Right atrium auricular region (tissue), 2 donors: ENCODE measurements at regions not wholly inside any gene's neighbourhood (a gene's known extent, or its start where the extent isn't known, plus 50 kb on each side); places are given as distances from the start of the nearest gene placed in this dataset.

Experiments
- DNase-seq: peaks from one replicate; pipeline ENCODE4 v3.0.0-alpha.2; 2019; ENCODE audit warnings: low spot score
- H3K27ac ChIP-seq, 2 donors: fragments of 200-600 bp; sonication (generic); 1 replicate in 1 of 2; 2 replicates in 1 of 2; pipeline ENCODE4 v1.5.1; 2016 to 2019
- H3K27me3 ChIP-seq, 2 donors: fragments of 200-600 bp; sonication (generic); one replicate each; pipeline versions ENCODE4 v1.5.1 to v1.6.0; 2017 to 2019
- H3K36me3 ChIP-seq: fragments of 200-600 bp; sonication (generic); one replicate; pipeline ENCODE4 v1.5.1; 2016
- H3K4me1 ChIP-seq, 2 donors: fragments of 200-600 bp; sonication (generic); one replicate each; pipeline versions ENCODE4 v1.5.1 to v1.6.0; 2017 to 2019
- H3K4me3 ChIP-seq, 2 donors: fragments of 200-600 bp; sonication (generic); 1 replicate in 1 of 2; 2 replicates in 1 of 2; pipeline ENCODE4 v1.5.1; 2017 to 2019; ENCODE audit warnings: mild to moderate bottlenecking in 1 of 2, moderate library complexity in 1 of 2
- H3K9me3 ChIP-seq, 2 donors: fragments of 200-600 bp; sonication (generic); one replicate each; pipeline ENCODE4 v1.5.1; 2019
- TF ChIP-seq, protein P1 (sequence below), 2 donors: fragments of 200-600 bp; sonication (generic); IDR thresholded peaks; one replicate each; pipeline ENCODE4 v1.5.1; 2019; ENCODE audit warnings: antibody characterized with exemption in 2 of 2

DNA sequence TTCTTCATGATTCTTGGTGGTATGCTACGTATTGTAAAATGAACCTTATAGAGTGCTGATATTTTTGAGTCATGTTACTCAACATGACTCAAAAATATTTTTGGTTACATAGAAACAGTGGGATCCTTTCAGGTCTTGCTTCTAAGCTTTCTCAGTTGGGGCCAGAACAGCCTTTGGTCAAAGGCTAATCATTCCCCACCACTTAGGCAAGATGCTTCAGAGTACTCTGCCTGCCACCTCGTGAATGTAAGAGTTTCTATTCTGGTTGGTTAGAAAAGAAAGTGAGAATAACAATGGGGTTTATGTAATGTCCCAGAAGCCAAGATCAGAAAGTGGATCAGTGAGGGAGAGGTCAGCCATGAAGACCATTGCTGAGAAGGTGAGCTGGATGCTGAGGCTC lies 327.8 kb downstream of the TCERG1L start:
- H3K27ac ChIP-seq: no peak overlapping the region
- no peaks in the 10 kb centered on the region for H3K27me3 ChIP-seq
- no peak for DNase-seq
- peaks cover 0 to 10% of the 10 kb centered on the region in 2 donors for H3K9me3 ChIP-seq
- no peaks in the 10 kb centered on the region for H3K4me1 ChIP-seq
- H3K4me3 ChIP-seq: no peak overlapping the region
- TF ChIP-seq, protein P1, sequence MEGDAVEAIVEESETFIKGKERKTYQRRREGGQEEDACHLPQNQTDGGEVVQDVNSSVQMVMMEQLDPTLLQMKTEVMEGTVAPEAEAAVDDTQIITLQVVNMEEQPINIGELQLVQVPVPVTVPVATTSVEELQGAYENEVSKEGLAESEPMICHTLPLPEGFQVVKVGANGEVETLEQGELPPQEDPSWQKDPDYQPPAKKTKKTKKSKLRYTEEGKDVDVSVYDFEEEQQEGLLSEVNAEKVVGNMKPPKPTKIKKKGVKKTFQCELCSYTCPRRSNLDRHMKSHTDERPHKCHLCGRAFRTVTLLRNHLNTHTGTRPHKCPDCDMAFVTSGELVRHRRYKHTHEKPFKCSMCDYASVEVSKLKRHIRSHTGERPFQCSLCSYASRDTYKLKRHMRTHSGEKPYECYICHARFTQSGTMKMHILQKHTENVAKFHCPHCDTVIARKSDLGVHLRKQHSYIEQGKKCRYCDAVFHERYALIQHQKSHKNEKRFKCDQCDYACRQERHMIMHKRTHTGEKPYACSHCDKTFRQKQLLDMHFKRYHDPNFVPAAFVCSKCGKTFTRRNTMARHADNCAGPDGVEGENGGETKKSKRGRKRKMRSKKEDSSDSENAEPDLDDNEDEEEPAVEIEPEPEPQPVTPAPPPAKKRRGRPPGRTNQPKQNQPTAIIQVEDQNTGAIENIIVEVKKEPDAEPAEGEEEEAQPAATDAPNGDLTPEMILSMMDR (IDR thresholded peaks at IDR 0.05): no peak
- no peaks in the 10 kb centered on the region for H3K36me3 ChIP-seq

DNA sequence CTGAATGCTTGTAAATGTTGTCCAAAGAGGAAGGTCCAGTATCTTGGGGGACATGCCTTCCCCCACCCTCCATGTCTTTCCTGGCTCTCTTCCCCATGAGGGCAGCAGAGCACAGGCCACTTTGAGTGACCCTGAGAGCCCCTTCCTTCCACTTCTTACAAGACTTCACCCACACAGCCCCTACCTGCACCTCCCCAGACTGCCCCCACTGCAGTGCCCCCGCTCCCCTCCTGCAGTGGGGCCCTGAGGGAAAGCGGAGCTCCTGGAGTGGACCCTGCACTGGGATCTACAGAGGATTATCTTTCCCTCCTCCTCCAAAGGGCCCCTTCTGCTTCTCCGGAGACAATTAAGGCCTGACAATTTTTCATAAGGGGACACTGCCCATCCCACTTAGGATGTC lies 326.8 kb downstream of the TCERG1L start:
- Histone ChIP-seq H3K36me3 (no peaks in the 10 kb centered on the region), H3K4me1 (no peaks in the 10 kb centered on the region), H3K27ac (no peak overlapping the region), H3K4me3 (no peak overlapping the region), H3K9me3 (peaks cover 0 to 10% of the 10 kb centered on the region in 2 donors), H3K27me3 (no peaks in the 10 kb centered on the region)
- no peak for DNase-seq
- TF ChIP-seq, protein P1 (IDR thresholded peaks at IDR 0.05): no peak

DNA sequence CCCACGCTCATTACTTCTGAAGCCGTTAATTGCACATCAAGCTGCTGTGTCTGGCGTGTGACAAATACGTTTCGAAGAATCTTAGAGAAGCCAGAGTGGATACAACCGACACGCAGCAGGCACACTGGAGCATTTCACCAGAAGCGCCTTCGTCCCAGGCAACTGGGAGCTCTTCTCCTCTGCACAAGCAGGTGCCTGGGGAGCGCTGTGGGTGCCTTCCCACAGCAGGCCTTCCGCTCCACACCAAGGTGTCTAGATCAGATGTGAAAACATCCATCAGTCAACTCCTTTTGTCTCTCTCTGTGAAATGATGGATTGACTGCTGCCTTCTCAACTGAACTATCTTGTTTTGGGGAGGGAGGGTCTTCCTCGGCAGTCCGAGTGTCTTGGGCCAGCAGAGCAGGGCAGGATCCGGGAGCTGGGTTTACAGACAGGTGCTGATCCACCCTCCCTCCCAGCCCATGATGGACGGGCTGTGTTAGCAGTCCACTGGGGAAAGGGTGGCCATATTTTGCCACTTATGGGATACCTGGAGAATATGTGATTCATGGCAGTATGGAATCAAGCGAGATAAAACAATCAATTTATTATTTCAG lies 326.3 kb downstream of the TCERG1L start:
- H3K4me3 ChIP-seq: no peak overlapping the region
- H3K36me3 ChIP-seq: no peaks in the 10 kb centered on the region
- no peak overlapping the region for H3K27ac ChIP-seq
- no peaks in the 10 kb centered on the region for H3K4me1 ChIP-seq
- peak; percentile 47 for DNase-seq
- TF ChIP-seq, protein P1 (IDR thresholded peaks at IDR 0.05): no peak
- peaks cover 0 to 10% of the 10 kb centered on the region in 2 donors for H3K9me3 ChIP-seq
- no peaks in the 10 kb centered on the region for H3K27me3 ChIP-seq

DNA sequence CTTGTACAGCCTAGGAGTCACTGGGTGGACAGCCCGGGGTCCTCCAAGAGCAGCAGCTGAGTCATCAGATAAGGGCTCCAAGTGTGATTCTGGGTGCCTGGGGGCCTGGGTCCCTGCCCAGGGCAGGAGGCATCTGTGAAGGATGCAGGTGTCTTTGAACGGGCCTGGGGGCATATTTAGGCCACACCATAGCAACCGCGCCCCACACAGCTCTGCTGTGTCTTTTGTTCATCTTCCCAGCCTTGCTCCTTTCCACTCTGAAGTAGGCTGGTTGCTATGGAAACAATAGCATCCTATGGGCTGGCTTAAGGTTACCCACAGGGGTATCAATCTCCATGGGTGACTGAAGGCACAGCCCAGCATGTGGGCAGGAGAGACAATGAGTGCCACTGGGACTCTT lies 324.7 kb downstream of the TCERG1L start:
- Histone ChIP-seq H3K4me1 (no peaks in the 10 kb centered on the region), H3K27me3 (no peaks in the 10 kb centered on the region), H3K27ac (no peak overlapping the region), H3K9me3 (peaks cover 0 to 10% of the 10 kb centered on the region in 2 donors), H3K4me3 (no peak overlapping the region), H3K36me3 (no peaks in the 10 kb centered on the region)
- DNase-seq: no peak
- TF ChIP-seq, protein P1 (IDR thresholded peaks at IDR 0.05): no peak

DNA sequence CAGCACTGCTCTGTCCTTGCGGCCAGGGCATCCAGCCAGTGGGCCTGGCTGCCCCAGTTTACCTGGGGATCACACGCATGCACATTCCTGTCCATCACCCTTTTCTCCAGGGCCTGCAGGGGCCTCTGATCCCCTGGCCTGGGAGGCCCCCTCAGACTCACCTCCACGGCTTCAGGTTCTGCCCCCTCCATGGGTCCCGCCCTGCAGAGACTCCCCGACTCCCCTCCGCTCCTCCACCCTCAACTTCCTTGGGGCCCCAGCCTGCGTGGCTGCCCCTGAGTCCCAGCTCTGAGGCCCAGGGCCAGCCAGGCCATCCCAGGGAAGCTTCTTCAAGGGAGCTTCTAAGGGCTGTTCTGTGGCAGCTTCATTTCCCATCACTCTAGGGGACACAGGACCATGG lies 324.1 kb downstream of the TCERG1L start:
- H3K9me3 ChIP-seq: peaks cover 0 to 10% of the 10 kb centered on the region in 2 donors
- no peaks in the 10 kb centered on the region for H3K36me3 ChIP-seq
- DNase-seq: no peak
- no peak overlapping the region for H3K4me3 ChIP-seq
- H3K4me1 ChIP-seq: no peaks in the 10 kb centered on the region
- no peak overlapping the region for H3K27ac ChIP-seq
- TF ChIP-seq, protein P1 (IDR thresholded peaks at IDR 0.05): no peak
- no peaks in the 10 kb centered on the region for H3K27me3 ChIP-seq

DNA sequence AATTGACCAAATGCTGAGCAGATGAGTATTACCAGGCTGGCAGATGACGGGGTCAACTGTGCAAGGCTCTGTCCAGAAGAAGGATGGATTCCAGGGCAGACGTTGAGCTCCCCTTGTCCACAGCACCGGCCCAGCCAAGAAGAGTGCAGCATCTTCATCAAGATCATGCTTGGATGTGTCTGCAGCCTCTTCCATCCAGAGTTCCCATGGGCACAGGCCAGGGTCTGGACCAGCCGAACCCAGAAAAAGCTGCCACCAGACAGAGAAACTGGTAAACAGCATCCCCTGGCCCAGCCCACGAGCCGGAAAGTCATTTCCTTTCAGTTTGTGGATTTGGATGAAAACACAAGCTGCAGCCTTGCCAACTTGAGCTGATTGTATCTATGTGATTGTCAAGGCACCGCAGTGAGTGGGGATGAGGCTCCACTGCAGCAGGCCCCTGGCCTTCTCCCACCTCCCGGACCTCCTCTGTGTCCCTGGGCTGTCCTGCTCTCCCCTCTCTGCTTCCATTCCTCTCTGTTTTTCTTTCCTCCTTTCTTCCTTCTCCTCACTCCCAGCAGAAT lies 321.8 kb downstream of the TCERG1L start:
- Histone ChIP-seq H3K27me3 (no peaks in the 10 kb centered on the region), H3K4me3 (no peak overlapping the region), H3K27ac (no peak overlapping the region), H3K36me3 (no peaks in the 10 kb centered on the region), H3K4me1 (no peaks in the 10 kb centered on the region), H3K9me3 (no peaks in the 10 kb centered on the region)
- no peak for DNase-seq
- TF ChIP-seq, protein P1 (IDR thresholded peaks at IDR 0.05): no peak
